BJ (cell line): ENCODE measurements at regions not wholly inside any gene's neighbourhood (a gene's known extent, or its start where the extent isn't known, plus 50 kb on each side); places are given as distances from the start of the nearest gene placed in this dataset.
"Not testable (repeated sequence)": the region's sequence is repeated elsewhere in the genome, so short reads cannot be mapped to it uniquely, and the experiment has no call there.

ENCODE experiments used
- CTCF ChIA-PET: fragments of 350-600 bp; formaldehyde crosslinking; extraction: SDS; loops from one replicate; lab custom pipeline; 2021; ENCODE audit warnings: antibody characterized with exemption, inconsistent platforms; lab: Yijun Ruan, JAX
- POLR2A ChIA-PET: fragments of 300-600 bp; sonication (Branson Sonifier 250); formaldehyde crosslinking; extraction: SDS; loops from one replicate; lab custom pipeline; 2021; ENCODE audit warnings: antibody characterized with exemption; lab: Charles Lee
- DNase-seq: peaks from one replicate; pipeline ENCODE4 v3.0.0-alpha.2; 2011; ENCODE audit warnings: low read depth
- H3K27me3 ChIP-seq: 2 replicates; pipeline ENCODE4 v1.6.0; 2011; ENCODE audit warnings: low read length; ENCODE audit not compliant: control insufficient read depth, insufficient read depth
- H3K36me3 ChIP-seq: 2 replicates; pipeline ENCODE4 v1.5.1; 2011; ENCODE audit warnings: low read length; ENCODE audit not compliant: control insufficient read depth, insufficient read depth
- H3K4me3 ChIP-seq: 2 replicates; pipeline ENCODE4 v1.5.1; 2011; ENCODE audit warnings: low read depth, mild to moderate bottlenecking, control low read depth, low read length

- H3K27me3 ChIP-seq, POLR2A ChIA-PET, H3K36me3 ChIP-seq, H3K4me3 ChIP-seq, CTCF ChIA-PET, DNase-seq: not testable (repeated sequence)
Measured at GRCh38 chr9:67708109-67708508, 150.6 kb upstream of the ANKRD20A1 start.

- CTCF ChIA-PET, result not testable (repeated sequence)
Measured at GRCh38 chr9:67711429-67711828, 147.3 kb upstream of the ANKRD20A1 start.

GRCh38 chr9:67711931-67712330, 146.8 kb upstream of the ANKRD20A1 start:
- H3K36me3 ChIP-seq, H3K27me3 ChIP-seq, POLR2A ChIA-PET, CTCF ChIA-PET, H3K4me3 ChIP-seq, DNase-seq: not testable (repeated sequence)

More at GRCh38 chr9:67711429-67711828, 147.3 kb upstream of the ANKRD20A1 start:
- H3K4me3 ChIP-seq, POLR2A ChIA-PET, H3K36me3 ChIP-seq, H3K27me3 ChIP-seq, DNase-seq: not testable (repeated sequence)

- CTCF ChIA-PET, H3K36me3 ChIP-seq: not testable (repeated sequence)
Measured at GRCh38 chr9:67712956-67713355, 145.8 kb upstream of the ANKRD20A1 start.

GRCh38 chr9:67717830-67718388, 140.8 kb upstream of the ANKRD20A1 start:
- DNase-seq, POLR2A ChIA-PET, H3K4me3 ChIP-seq, H3K27me3 ChIP-seq, CTCF ChIA-PET, H3K36me3 ChIP-seq: not testable (repeated sequence)

More at GRCh38 chr9:67712956-67713355, 145.8 kb upstream of the ANKRD20A1 start:
- H3K27me3 ChIP-seq, DNase-seq, POLR2A ChIA-PET, H3K4me3 ChIP-seq: not testable (repeated sequence)

GRCh38 chr9:67720491-67720890, 138.2 kb upstream of the ANKRD20A1 start:
- CTCF ChIA-PET, H3K4me3 ChIP-seq, H3K27me3 ChIP-seq, DNase-seq, H3K36me3 ChIP-seq, POLR2A ChIA-PET: not testable (repeated sequence)

- H3K4me3 ChIP-seq, CTCF ChIA-PET, POLR2A ChIA-PET, H3K36me3 ChIP-seq, H3K27me3 ChIP-seq, DNase-seq: not testable (repeated sequence)
Measured at GRCh38 chr9:67722460-67723090, 136.2 kb upstream of the ANKRD20A1 start.

- H3K36me3 ChIP-seq, CTCF ChIA-PET, DNase-seq, H3K27me3 ChIP-seq, POLR2A ChIA-PET: not testable (repeated sequence)
- peak overlapping the region; percentile 34 for H3K4me3 ChIP-seq
Measured at GRCh38 chr9:67723185-67723584, 135.5 kb upstream of the ANKRD20A1 start.

- POLR2A ChIA-PET, DNase-seq, H3K36me3 ChIP-seq, CTCF ChIA-PET, H3K4me3 ChIP-seq, H3K27me3 ChIP-seq: not testable (repeated sequence)
Measured at GRCh38 chr9:67724885-67725284, 133.8 kb upstream of the ANKRD20A1 start.

- H3K27me3 ChIP-seq, CTCF ChIA-PET, DNase-seq, H3K4me3 ChIP-seq, H3K36me3 ChIP-seq, POLR2A ChIA-PET: not testable (repeated sequence)
Measured at GRCh38 chr9:67726213-67726988, 132.3 kb upstream of the ANKRD20A1 start.

- H3K27me3 ChIP-seq, CTCF ChIA-PET, H3K4me3 ChIP-seq, POLR2A ChIA-PET, H3K36me3 ChIP-seq, DNase-seq: not testable (repeated sequence)
Measured at GRCh38 chr9:67763133-67763532, 95.6 kb upstream of the ANKRD20A1 start.

- CTCF ChIA-PET, DNase-seq: not testable (repeated sequence)
Measured at GRCh38 chr9:67771807-67772206, 86.9 kb upstream of the ANKRD20A1 start.

GRCh38 chr9:67800170-67800569, 58.6 kb upstream of the ANKRD20A1 start:
- POLR2A ChIA-PET, H3K36me3 ChIP-seq, H3K27me3 ChIP-seq, H3K4me3 ChIP-seq, DNase-seq, CTCF ChIA-PET: not testable (repeated sequence)

More at GRCh38 chr9:67771807-67772206, 86.9 kb upstream of the ANKRD20A1 start:
- H3K4me3 ChIP-seq, POLR2A ChIA-PET, H3K27me3 ChIP-seq, H3K36me3 ChIP-seq: not testable (repeated sequence)
